SK-N-SH treated with all-trans-retinoic acid at 6 μM for 48 hours (cell line): ENCODE measurements at regions not wholly inside any gene's neighbourhood (a gene's known extent, or its start where the extent isn't known, plus 50 kb on each side); places are given as distances from the start of the nearest gene placed in this dataset.

Source experiments
- ATAC-seq: fragments of 200-7000 bp; cut with Tn5 transposase; 3 replicates; pipeline ENCODE4 v1.9.1; 2020; ENCODE audit warnings: mild to moderate bottlenecking, moderate library complexity
- ARNTL ChIP-seq: fragments of 450-650 bp; formaldehyde crosslinking; IDR thresholded peaks from 2 replicates; pipeline ENCODE4 v1.5.0; 2020; ENCODE audit warnings: low read depth, mild to moderate bottlenecking, moderate library complexity, borderline replicate concordance
- BACH2 ChIP-seq: fragments of 250-450 bp; sonication (Bioruptor Pico); IDR thresholded peaks from 2 replicates; pipeline ENCODE4 v1.9.0; 2021; ENCODE audit warnings: mild to moderate bottlenecking, borderline replicate concordance
- ESRRG ChIP-seq: fragments of 250-450 bp; sonication (Bioruptor Pico); IDR thresholded peaks from 2 replicates; pipeline ENCODE4 v1.6.1; 2021; ENCODE audit warnings: mild to moderate bottlenecking
- GLIS3 ChIP-seq: fragments of 250-450 bp; sonication (Bioruptor Pico); IDR thresholded peaks from 2 replicates; pipeline ENCODE4 v1.5.0; 2020; ENCODE audit warnings: mild to moderate bottlenecking, moderate library complexity
- ISL1 ChIP-seq: fragments of 250-450 bp; sonication (Bioruptor Pico); IDR thresholded peaks from 2 replicates; pipeline ENCODE4 v2.1.2; 2022; ENCODE audit warnings: mild to moderate bottlenecking, moderate library complexity
- OSR1 ChIP-seq: fragments of 250-450 bp; sonication (Bioruptor Pico); IDR thresholded peaks from 2 replicates; pipeline ENCODE4 v1.8.0; 2022; ENCODE audit warnings: moderate library complexity, mild to moderate bottlenecking, inconsistent platforms
- RARB ChIP-seq: fragments of 250-450 bp; sonication (Bioruptor Pico); IDR thresholded peaks from 2 replicates; pipeline ENCODE4 v1.8.0; 2021; ENCODE audit warnings: mild to moderate bottlenecking, moderate library complexity
- SNAI2 ChIP-seq: fragments of 250-450 bp; sonication (Bioruptor Pico); IDR thresholded peaks from 2 replicates; pipeline ENCODE4 v1.5.0; 2020; ENCODE audit warnings: mild to moderate bottlenecking, moderate library complexity
- TCF4 ChIP-seq: fragments of 250-450 bp; sonication (Bioruptor Pico); IDR thresholded peaks from 2 replicates; pipeline ENCODE4 v1.8.0; 2021; ENCODE audit warnings: mild to moderate bottlenecking, moderate library complexity, borderline replicate concordance
- TOX ChIP-seq: fragments of 250-450 bp; sonication (Bioruptor Pico); IDR thresholded peaks from 2 replicates; pipeline ENCODE4 v1.8.0; 2021; ENCODE audit warnings: mild to moderate bottlenecking, moderate library complexity, borderline replicate concordance
- ZC3H10 ChIP-seq: fragments of 250-450 bp; sonication (Bioruptor Pico); IDR thresholded peaks from 2 replicates; pipeline ENCODE4 v1.5.1; 2021; ENCODE audit warnings: mild to moderate bottlenecking, moderate library complexity
- ZFP3 ChIP-seq: fragments of 250-450 bp; sonication (Bioruptor Pico); IDR thresholded peaks from 2 replicates; pipeline ENCODE4 v1.5.0; 2020; ENCODE audit warnings: mild to moderate bottlenecking, moderate library complexity
- ZFP30 ChIP-seq: fragments of 450-650 bp; formaldehyde crosslinking; IDR thresholded peaks from 2 replicates; pipeline ENCODE4 v1.5.0; 2022; ENCODE audit warnings: mild to moderate bottlenecking, moderate library complexity
- ZNF70 ChIP-seq: fragments of 450-650 bp; formaldehyde crosslinking; IDR thresholded peaks from 2 replicates; pipeline ENCODE4 v1.5.0; 2020; ENCODE audit warnings: mild to moderate bottlenecking, moderate library complexity
- ZNF8 ChIP-seq: fragments of 450-650 bp; formaldehyde crosslinking; IDR thresholded peaks from 2 replicates; pipeline ENCODE4 v1.5.0; 2020; ENCODE audit warnings: mild to moderate bottlenecking, moderate library complexity
- TF ChIP-seq, protein P1 (sequence below): fragments of 250-450 bp; sonication (Bioruptor Pico); IDR thresholded peaks from 2 replicates; pipeline ENCODE4 v1.5.1; 2020; ENCODE audit warnings: low read depth, mild to moderate bottlenecking, moderate library complexity
- TF ChIP-seq, protein P2 (sequence below): fragments of 250-450 bp; sonication (Bioruptor Pico); IDR thresholded peaks from 2 replicates; pipeline ENCODE4 v1.5.0; 2020; ENCODE audit warnings: mild to moderate bottlenecking, moderate library complexity
- TF ChIP-seq, protein P3 (sequence below): fragments of 250-450 bp; sonication (Bioruptor Pico); IDR thresholded peaks from 2 replicates; pipeline ENCODE4 v1.8.0; 2021; ENCODE audit warnings: low read depth, mild to moderate bottlenecking, moderate library complexity, borderline replicate concordance
- TF ChIP-seq, protein P4 (sequence below): fragments of 250-450 bp; sonication (Bioruptor Pico); IDR thresholded peaks from 2 replicates; pipeline ENCODE4 v1.8.0; 2020; ENCODE audit warnings: mild to moderate bottlenecking, moderate library complexity, borderline replicate concordance
- TF ChIP-seq, protein P5 (sequence below): fragments of 250-450 bp; sonication (Bioruptor Pico); IDR thresholded peaks from 2 replicates; pipeline ENCODE4 v1.5.1; 2021; ENCODE audit warnings: mild to moderate bottlenecking, moderate library complexity

DNA sequence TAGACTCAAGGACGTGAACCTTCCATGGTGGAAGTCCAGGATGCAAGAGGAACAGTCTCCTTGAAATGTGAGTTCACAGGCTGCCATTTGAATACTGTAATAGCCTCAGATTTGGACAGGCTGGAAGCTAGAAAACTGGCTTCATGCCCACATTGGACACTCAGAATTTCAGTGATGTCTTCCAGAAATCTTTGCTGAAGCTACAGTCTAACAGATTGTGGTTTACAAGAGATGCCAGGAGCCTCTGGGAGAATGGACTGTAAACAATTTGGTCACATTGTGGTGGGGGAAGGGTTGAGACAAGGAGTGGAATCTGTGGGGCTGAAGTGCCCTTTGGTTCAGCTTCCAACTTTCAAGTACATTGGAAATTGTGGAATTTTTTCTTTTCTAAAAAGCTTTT, 252.0 kb upstream of the PROK2 start:
- TF ChIP-seq ARNTL (no peak), ESRRG (CRISPR knock-in tag) (no peak), SNAI2 (CRISPR knock-in tag) (no peak), TOX (CRISPR knock-in tag) (no peak), ZNF70 (CRISPR knock-in tag) (no peak), BACH2 (CRISPR knock-in tag) (no peak), ZC3H10 (CRISPR knock-in tag) (no peak), OSR1 (no peak), TCF4 (no peak), ISL1 (no peak), ZNF8 (CRISPR knock-in tag) (no peak), ZFP30 (CRISPR knock-in tag) (no peak)
- TF ChIP-seq, protein P1, sequence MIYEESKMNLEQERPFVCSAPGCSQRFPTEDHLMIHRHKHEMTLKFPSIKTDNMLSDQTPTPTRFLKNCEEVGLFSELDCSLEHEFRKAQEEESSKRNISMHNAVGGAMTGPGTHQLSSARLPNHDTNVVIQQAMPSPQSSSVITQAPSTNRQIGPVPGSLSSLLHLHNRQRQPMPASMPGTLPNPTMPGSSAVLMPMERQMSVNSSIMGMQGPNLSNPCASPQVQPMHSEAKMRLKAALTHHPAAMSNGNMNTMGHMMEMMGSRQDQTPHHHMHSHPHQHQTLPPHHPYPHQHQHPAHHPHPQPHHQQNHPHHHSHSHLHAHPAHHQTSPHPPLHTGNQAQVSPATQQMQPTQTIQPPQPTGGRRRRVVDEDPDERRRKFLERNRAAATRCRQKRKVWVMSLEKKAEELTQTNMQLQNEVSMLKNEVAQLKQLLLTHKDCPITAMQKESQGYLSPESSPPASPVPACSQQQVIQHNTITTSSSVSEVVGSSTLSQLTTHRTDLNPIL (CRISPR knock-in tag), result no peak
- TF ChIP-seq, protein P2, sequence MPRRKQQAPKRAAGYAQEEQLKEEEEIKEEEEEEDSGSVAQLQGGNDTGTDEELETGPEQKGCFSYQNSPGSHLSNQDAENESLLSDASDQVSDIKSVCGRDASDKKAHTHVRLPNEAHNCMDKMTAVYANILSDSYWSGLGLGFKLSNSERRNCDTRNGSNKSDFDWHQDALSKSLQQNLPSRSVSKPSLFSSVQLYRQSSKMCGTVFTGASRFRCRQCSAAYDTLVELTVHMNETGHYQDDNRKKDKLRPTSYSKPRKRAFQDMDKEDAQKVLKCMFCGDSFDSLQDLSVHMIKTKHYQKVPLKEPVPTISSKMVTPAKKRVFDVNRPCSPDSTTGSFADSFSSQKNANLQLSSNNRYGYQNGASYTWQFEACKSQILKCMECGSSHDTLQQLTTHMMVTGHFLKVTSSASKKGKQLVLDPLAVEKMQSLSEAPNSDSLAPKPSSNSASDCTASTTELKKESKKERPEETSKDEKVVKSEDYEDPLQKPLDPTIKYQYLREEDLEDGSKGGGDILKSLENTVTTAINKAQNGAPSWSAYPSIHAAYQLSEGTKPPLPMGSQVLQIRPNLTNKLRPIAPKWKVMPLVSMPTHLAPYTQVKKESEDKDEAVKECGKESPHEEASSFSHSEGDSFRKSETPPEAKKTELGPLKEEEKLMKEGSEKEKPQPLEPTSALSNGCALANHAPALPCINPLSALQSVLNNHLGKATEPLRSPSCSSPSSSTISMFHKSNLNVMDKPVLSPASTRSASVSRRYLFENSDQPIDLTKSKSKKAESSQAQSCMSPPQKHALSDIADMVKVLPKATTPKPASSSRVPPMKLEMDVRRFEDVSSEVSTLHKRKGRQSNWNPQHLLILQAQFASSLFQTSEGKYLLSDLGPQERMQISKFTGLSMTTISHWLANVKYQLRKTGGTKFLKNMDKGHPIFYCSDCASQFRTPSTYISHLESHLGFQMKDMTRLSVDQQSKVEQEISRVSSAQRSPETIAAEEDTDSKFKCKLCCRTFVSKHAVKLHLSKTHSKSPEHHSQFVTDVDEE, result no peak
- TF ChIP-seq, protein P3, sequence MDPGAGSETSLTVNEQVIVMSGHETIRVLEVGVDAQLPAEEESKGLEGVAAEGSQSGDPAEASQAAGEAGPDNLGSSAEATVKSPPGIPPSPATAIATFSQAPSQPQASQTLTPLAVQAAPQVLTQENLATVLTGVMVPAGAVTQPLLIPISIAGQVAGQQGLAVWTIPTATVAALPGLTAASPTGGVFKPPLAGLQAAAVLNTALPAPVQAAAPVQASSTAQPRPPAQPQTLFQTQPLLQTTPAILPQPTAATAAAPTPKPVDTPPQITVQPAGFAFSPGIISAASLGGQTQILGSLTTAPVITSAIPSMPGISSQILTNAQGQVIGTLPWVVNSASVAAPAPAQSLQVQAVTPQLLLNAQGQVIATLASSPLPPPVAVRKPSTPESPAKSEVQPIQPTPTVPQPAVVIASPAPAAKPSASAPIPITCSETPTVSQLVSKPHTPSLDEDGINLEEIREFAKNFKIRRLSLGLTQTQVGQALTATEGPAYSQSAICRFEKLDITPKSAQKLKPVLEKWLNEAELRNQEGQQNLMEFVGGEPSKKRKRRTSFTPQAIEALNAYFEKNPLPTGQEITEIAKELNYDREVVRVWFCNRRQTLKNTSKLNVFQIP (CRISPR knock-in tag), result no peak
- TF ChIP-seq, protein P4, sequence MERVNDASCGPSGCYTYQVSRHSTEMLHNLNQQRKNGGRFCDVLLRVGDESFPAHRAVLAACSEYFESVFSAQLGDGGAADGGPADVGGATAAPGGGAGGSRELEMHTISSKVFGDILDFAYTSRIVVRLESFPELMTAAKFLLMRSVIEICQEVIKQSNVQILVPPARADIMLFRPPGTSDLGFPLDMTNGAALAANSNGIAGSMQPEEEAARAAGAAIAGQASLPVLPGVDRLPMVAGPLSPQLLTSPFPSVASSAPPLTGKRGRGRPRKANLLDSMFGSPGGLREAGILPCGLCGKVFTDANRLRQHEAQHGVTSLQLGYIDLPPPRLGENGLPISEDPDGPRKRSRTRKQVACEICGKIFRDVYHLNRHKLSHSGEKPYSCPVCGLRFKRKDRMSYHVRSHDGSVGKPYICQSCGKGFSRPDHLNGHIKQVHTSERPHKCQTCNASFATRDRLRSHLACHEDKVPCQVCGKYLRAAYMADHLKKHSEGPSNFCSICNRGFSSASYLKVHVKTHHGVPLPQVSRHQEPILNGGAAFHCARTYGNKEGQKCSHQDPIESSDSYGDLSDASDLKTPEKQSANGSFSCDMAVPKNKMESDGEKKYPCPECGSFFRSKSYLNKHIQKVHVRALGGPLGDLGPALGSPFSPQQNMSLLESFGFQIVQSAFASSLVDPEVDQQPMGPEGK (CRISPR knock-in tag), result no peak
- TF ChIP-seq, all 23 proteins: peak for 0
- ATAC-seq, result no peak

DNA sequence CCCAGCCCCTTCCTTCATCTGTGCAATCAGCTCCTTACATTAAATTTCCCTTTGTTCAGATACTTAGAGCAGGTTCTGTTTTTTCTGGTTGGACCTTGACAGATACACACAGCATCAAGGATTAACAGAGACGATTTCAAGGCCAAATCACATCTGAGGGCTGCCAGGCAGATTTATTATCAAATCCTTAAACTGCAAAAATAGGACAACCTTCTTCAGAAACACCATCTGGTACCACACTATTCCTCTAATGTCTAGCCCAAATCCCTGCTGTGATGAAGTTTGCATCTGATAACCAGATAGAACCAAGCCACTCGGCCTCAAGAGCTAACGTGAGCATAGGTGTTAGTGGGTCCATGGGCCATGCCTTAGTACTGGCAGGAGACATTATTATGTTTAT, 250.7 kb upstream of the PROK2 start:
- no peak for ATAC-seq
- no peak for TF ChIP-seq ESRRG (CRISPR knock-in tag)
- TF ChIP-seq, protein P3 (CRISPR knock-in tag), result no peak
- TF ChIP-seq, protein P5, sequence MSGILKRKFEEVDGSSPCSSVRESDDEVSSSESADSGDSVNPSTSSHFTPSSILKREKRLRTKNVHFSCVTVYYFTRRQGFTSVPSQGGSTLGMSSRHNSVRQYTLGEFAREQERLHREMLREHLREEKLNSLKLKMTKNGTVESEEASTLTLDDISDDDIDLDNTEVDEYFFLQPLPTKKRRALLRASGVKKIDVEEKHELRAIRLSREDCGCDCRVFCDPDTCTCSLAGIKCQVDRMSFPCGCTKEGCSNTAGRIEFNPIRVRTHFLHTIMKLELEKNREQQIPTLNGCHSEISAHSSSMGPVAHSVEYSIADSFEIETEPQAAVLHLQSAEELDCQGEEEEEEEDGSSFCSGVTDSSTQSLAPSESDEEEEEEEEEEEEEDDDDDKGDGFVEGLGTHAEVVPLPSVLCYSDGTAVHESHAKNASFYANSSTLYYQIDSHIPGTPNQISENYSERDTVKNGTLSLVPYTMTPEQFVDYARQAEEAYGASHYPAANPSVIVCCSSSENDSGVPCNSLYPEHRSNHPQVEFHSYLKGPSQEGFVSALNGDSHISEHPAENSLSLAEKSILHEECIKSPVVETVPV (CRISPR knock-in tag), result no peak
- TF ChIP-seq, protein P4 (CRISPR knock-in tag), result no peak
- no peak for TF ChIP-seq ARNTL

DNA sequence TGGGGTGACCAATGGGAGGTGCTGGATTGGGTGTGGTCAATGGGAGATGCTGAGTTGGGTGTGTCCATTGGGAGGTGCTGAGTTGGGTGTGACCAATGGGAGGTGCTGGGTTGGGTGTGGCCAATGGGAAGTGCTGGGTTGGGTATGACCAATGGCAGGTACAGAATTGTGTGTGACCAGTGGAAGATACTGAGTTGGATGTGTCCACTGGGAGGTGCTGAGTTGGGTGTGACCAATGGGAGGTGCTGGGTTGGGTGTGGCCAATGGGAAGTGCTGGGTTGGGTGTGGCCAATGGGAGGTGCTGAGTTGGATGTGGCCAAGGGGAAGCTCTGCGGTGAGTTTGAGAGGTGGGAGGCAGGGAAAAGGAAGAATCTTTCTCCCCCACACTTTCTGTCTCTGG, 250.0 kb upstream of the PROK2 start:
- ATAC-seq, result no peak
- TF ChIP-seq SNAI2 (CRISPR knock-in tag), result no peak
- no peak for TF ChIP-seq OSR1
- no peak for TF ChIP-seq ZNF70 (CRISPR knock-in tag)
- TF ChIP-seq GLIS3, result no peak
- TF ChIP-seq, protein P2, result no peak
- TF ChIP-seq RARB (CRISPR knock-in tag), result no peak
- TF ChIP-seq, protein P1 (CRISPR knock-in tag), result no peak
- TF ChIP-seq ZFP3 (CRISPR knock-in tag), result no peak
- TF ChIP-seq TCF4, result no peak
- TF ChIP-seq ZC3H10 (CRISPR knock-in tag), result no peak
- TF ChIP-seq ARNTL, result no peak
- TF ChIP-seq ESRRG (CRISPR knock-in tag), result no peak
- TF ChIP-seq ZFP30 (CRISPR knock-in tag), result no peak
